SJCRH30 (cell line): ENCODE measurements at regions not wholly inside any gene's neighbourhood (a gene's known extent, or its start where the extent isn't known, plus 50 kb on each side); places are given as distances from the start of the nearest gene placed in this dataset.
A peak's percentile ranks its signal among the peaks of the same experiment; 100 is the strongest.

Source experiments
- DNase-seq, 2 experiments: peaks; one replicate each; pipeline ENCODE4 v3.0.0-alpha.2; 2015 to 2020
- H3K27ac ChIP-seq: fragments of 250-450 bp; sonication (Bioruptor Pico); 2 replicates; pipeline ENCODE4 v1.5.1; 2020; ENCODE audit warnings: mild to moderate bottlenecking, moderate library complexity
- H3K27me3 ChIP-seq: fragments of 250-450 bp; sonication (Bioruptor Pico); 2 replicates; pipeline ENCODE4 v1.5.1; 2020; ENCODE audit warnings: mild to moderate bottlenecking, moderate library complexity
- H3K36me3 ChIP-seq: fragments of 250-450 bp; sonication (Bioruptor Pico); 2 replicates; pipeline ENCODE4 v1.5.1; 2020; ENCODE audit warnings: mild to moderate bottlenecking, moderate library complexity
- H3K4me1 ChIP-seq: fragments of 250-450 bp; sonication (Bioruptor Pico); 2 replicates; pipeline ENCODE4 v1.5.1; 2020; ENCODE audit warnings: mild to moderate bottlenecking, moderate library complexity
- H3K4me3 ChIP-seq: fragments of 250-450 bp; sonication (Bioruptor Pico); 2 replicates; pipeline ENCODE4 v1.5.1; 2020; ENCODE audit warnings: mild to moderate bottlenecking, moderate library complexity
- H3K9me3 ChIP-seq: fragments of 250-450 bp; sonication (Bioruptor Pico); replicated peaks from 2 replicates; pipeline ENCODE4 v1.5.1; 2020; ENCODE audit warnings: mild to moderate bottlenecking, moderate library complexity

DNA sequence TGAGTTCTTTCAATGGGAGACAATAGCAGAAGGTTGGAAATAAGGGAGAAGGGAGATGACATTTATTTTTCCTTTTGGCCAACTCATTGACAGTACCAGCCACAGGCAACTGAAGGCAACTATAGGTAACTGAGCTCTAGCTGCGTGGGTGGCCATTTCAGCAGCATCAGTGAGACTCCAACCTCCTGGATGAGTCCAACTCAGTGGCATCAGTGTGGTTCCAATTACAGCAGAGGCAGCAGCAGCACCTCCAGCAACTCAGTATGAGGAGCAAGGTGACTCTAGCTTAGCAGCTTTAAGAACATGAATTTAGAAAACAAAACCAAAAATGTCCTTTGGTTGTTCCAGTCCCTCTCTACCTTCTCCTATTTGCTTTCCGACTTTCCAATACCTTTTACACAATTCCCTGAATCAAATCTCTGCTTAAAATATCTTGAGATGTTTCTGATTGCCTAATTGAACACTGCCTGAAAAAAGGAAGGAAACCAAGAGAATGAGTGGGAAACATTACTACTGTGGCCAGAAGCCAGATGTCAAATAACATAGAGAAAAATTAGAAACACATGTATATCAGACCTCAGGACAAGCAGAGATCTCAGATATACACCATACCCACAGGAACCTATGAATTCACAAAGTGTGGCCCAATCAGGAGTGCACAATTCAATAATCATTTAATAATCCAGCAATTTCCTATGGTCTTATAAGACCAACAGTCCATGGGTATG lies 166.5 kb upstream of the RORB start:
- no peaks in the 10 kb centered on the region for H3K4me1 ChIP-seq
- DNase-seq, result no peak
- H3K27ac ChIP-seq, result no peak overlapping the region
- no peaks in the 10 kb centered on the region for H3K27me3 ChIP-seq
- no peaks in the 10 kb centered on the region for H3K36me3 ChIP-seq
- no peak overlapping the region for H3K4me3 ChIP-seq
- H3K9me3 ChIP-seq, result no peaks in the 10 kb centered on the region

DNA sequence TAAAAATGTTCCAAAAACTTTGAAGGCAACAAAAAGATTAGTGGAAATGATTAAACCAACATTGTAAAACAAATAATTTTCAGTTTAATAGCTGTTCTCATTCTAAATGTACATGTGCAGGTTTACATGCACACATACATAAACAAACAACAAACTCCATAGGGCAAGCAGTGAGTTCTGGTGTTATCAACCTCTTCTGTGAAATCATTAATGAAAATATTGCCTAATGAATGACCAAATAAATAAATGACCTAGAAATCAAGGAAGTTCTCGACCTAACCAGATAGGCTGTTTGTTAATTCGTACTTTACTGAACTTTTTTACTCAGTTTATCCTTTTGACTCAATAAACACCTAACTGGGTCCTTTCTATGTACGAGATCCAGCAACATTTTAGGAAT lies 165.5 kb upstream of the RORB start:
- Histone ChIP-seq H3K4me3 (no peak overlapping the region), H3K27ac (no peak overlapping the region), H3K27me3 (no peaks in the 10 kb centered on the region), H3K9me3 (no peaks in the 10 kb centered on the region), H3K4me1 (no peaks in the 10 kb centered on the region), H3K36me3 (no peaks in the 10 kb centered on the region)
- DNase-seq, result no peak

DNA sequence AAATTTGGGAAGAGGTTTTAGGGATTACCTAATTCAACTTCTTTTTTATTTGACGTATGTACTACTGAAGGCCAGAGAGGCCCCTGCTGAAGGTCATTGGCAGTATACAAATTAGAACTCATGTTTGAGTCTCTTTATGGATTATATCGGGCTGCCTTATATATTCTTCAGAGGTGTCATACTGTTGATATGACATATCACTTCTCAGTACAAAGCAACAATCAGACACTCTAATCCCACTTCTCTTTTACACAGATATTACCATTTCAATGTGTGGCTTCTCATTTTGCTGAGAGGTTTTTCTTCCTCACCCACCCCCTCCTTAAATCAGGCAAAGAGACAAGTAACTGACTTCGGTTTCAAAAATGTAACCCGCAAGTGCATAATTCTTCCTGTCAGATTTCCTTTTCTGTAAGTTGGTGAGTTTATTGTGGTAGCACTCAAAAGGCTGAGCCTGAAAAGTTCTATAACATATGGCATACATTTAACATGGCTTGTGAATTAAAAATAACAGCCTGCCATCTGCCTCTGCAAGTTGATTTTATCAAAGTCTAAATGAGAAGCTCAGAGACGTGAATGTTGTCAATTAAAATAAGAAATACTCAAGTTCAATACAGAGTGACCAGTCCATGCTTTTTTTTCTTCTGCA lies 163.6 kb upstream of the RORB start:
- Histone ChIP-seq H3K36me3 (no peaks in the 10 kb centered on the region), H3K9me3 (no peaks in the 10 kb centered on the region), H3K27ac (no peak overlapping the region), H3K4me1 (no peaks in the 10 kb centered on the region), H3K27me3 (no peaks in the 10 kb centered on the region), H3K4me3 (no peak overlapping the region)
- DNase-seq, result no peak

DNA sequence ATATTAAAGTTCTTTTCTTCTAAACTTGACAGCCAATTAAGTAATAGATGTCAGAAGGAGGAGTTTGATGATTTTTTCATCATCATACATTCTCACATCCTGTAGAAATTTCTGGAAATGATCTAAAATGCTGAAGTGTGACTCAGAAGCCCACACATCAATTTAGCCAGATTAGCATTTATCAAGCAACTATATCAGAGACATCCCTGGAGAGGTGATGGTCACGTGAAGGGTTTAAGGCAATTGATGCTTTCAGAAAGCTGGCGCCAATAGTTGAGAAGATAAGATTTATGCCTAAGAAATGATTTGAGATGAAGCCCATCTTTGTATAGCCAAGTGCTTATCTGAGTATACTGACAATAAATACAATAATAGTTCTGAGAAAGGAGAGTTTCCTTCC lies 162.9 kb upstream of the RORB start:
- Histone ChIP-seq H3K36me3 (no peaks in the 10 kb centered on the region), H3K27ac (no peak overlapping the region), H3K4me1 (no peaks in the 10 kb centered on the region), H3K4me3 (no peak overlapping the region), H3K9me3 (no peaks in the 10 kb centered on the region), H3K27me3 (no peaks in the 10 kb centered on the region)
- DNase-seq, result no peak

DNA sequence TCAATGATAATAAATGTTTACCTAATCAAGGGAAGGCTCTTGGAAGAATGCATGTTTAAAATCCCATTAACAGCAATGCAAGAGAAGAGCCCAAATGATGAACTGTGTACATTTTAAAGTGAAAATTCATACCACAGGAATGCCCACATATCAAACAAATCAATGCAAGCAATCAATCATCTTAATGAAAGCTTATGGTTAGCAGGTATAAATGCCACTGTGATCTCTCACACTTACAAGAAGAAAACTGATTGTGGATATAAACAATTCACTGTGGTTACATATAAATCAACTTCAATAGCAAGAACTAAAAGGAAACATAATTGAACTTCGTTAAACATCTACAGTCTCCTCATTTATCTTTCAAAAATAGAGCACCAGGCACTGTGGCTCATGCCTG lies 161.0 kb upstream of the RORB start:
- no peaks in the 10 kb centered on the region for H3K36me3 ChIP-seq
- no peak overlapping the region for H3K4me3 ChIP-seq
- no peak overlapping the region for H3K27ac ChIP-seq
- H3K9me3 ChIP-seq, result no peaks in the 10 kb centered on the region
- H3K4me1 ChIP-seq, result no peaks in the 10 kb centered on the region
- DNase-seq, result no peak
- H3K27me3 ChIP-seq, result no peaks in the 10 kb centered on the region

DNA sequence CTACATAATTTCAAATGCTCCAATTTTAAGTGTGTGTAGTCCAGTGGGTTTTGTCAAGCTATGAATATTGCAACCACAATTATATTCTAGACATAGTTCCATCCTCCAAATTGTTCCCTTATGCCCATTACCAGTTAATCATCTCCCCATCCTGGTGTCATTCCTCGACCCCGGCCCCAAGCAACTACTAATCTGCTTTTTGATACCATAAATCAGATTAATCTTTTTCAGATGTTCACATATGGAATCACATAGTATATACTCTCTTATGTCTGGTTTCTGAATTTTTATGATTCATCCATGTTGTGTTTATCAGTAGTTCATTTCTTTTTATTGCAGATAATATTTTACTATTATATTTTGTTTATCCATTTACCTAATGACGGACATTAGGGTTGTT lies 148.4 kb upstream of the RORB start:
- Histone ChIP-seq H3K4me3 (no peak overlapping the region), H3K4me1 (no peaks in the 10 kb centered on the region), H3K27me3 (no peaks in the 10 kb centered on the region), H3K27ac (no peak overlapping the region), H3K36me3 (no peaks in the 10 kb centered on the region), H3K9me3 (no peaks in the 10 kb centered on the region)
- DNase-seq, result no peak

DNA sequence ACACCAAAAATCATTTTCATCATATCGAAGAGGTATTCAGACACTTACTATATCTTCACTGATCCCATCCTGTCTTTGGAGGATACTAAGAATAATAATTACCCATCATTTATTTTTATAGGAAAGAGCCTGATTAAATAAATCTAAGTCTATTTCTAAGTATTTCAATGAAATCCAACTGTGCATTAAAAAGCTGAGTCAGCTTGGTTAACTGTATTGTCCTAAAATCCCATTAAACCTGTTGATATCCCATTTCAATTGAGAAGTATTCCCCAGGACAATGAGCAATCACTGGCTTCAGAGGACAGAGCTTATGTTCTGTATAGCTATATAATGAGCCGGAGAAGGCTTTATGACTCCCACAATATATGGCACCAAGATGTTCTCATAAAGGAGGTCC lies 142.0 kb upstream of the RORB start:
- no peak overlapping the region for H3K4me3 ChIP-seq
- no peak for DNase-seq
- no peak overlapping the region for H3K27ac ChIP-seq
- no peaks in the 10 kb centered on the region for H3K4me1 ChIP-seq
- no peaks in the 10 kb centered on the region for H3K36me3 ChIP-seq
- peaks cover 8% of the 10 kb centered on the region; the same call in 1 of the 2 replicates for H3K27me3 ChIP-seq
- H3K9me3 ChIP-seq, result no peaks in the 10 kb centered on the region

DNA sequence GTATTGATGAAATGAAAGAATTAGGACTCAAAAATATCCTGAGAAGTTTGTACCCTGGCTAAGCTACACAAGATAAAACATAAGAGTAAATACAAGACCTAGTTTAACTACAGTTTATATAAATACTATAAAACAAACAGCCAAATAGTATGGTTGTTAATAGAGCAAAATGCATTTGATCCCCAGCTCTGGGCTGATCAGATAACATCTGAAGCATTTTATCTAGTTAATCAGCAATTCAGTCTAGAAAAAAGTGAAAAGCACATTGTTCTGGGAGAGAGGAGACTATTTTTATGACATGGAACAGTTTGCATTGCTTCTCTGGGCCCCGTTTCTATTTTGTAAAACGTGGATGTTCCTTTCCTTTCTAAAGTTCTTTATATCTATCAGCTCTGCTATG lies 139.6 kb upstream of the RORB start:
- no peak for DNase-seq
- Histone ChIP-seq H3K9me3 (no peaks in the 10 kb centered on the region), H3K36me3 (no peaks in the 10 kb centered on the region), H3K27ac (no peak overlapping the region), H3K4me3 (no peak overlapping the region), H3K4me1 (no peaks in the 10 kb centered on the region), H3K27me3 (peaks cover 8% of the 10 kb centered on the region; the same call in 1 of the 2 replicates)

DNA sequence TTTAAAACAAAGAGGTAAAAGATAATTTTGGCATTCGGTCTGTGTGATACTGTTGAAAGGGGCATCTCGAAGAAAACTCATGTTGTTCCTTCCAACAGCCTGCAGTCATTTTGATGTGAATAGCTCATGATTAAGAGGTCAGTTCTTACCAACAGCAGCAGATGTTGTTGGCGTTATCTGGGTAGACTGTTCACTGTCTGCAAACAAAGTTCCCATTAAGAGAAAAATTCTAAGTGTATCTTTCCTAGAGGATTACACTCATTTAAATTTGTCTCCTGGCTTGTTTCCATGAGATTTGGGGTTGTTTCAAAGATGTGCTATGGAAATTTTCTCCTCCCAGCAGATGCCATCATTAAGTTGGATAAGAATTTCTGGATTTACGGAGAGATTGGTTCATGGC lies 138.2 kb upstream of the RORB start:
- Histone ChIP-seq H3K4me1 (no peaks in the 10 kb centered on the region), H3K27ac (no peak overlapping the region), H3K36me3 (no peaks in the 10 kb centered on the region), H3K9me3 (no peaks in the 10 kb centered on the region), H3K27me3 (peaks cover 8% of the 10 kb centered on the region; the same call in 1 of the 2 replicates), H3K4me3 (no peak overlapping the region)
- no peak for DNase-seq

DNA sequence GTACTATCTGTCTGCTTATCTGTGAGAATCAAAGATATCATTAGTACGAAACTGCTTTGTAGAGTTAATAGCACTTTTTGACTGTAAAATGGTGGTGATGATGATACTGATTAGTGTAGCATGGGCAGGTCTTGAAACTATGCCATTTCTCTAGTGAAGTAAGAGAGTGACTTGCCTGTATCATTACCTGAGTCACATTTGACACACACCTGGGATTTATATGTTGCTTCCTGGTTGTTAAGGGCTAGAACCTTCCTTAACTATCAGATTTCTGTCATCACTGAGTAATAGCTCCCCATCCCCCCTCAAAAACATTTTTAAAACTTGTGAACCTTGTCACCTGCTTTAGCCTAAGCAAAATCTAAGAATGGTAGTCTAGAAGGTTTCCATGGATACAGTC lies 135.6 kb upstream of the RORB start:
- peaks cover 8% of the 10 kb centered on the region; the same call in 1 of the 2 replicates for H3K27me3 ChIP-seq
- DNase-seq, result no peak
- H3K9me3 ChIP-seq, result no peaks in the 10 kb centered on the region
- no peak overlapping the region for H3K27ac ChIP-seq
- no peaks in the 10 kb centered on the region for H3K36me3 ChIP-seq
- no peak overlapping the region for H3K4me3 ChIP-seq
- H3K4me1 ChIP-seq, result no peaks in the 10 kb centered on the region

DNA sequence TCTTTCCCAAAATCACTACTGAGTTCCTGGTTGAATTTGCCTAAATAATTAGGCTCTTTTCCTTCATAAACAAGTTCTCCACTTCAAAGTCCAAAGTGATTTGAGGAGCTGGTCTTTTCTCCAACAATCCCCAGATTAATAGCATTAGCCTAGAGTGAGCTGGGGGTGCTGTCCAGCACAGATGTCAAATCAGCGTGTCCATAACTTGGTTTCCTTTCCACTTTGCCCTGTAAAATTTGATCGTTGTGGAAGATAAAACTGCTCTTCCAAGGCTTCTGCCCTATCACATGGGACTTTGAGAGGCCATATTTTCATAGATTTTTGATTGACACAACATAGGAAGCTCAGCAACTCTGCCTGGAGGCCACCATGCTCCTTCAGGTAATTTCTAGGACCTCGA lies 134.7 kb upstream of the RORB start:
- H3K4me1 ChIP-seq, result no peaks in the 10 kb centered on the region
- no peaks in the 10 kb centered on the region for H3K36me3 ChIP-seq
- no peaks in the 10 kb centered on the region for H3K9me3 ChIP-seq
- H3K27ac ChIP-seq, result no peak overlapping the region
- no peak overlapping the region for H3K4me3 ChIP-seq
- DNase-seq, result no peak
- H3K27me3 ChIP-seq, result peaks cover 8% of the 10 kb centered on the region; the same call in 1 of the 2 replicates

DNA sequence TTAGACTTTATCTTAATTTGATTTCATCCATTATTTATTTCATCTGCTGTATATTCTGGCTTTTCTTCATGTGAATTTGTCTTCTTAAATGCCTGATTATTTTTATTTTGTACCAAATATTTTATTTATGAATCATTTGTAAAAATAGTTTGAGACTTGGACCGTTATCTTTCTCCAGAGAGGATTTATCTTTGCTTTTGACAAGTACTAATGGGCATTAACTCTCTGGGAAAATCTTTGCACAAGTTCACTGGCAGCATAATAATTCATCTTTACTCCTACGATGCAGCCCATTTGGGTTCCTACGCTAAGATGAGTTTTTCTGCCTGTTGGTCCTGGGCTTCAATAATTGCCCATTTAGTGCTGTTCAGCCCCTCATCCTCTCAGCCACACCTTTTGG lies 131.0 kb upstream of the RORB start:
- no peaks in the 10 kb centered on the region for H3K36me3 ChIP-seq
- no peak for DNase-seq
- H3K27ac ChIP-seq, result no peak overlapping the region
- H3K9me3 ChIP-seq, result no peaks in the 10 kb centered on the region
- no peak overlapping the region for H3K4me3 ChIP-seq
- no peaks in the 10 kb centered on the region for H3K4me1 ChIP-seq
- H3K27me3 ChIP-seq, result no peaks in the 10 kb centered on the region

DNA sequence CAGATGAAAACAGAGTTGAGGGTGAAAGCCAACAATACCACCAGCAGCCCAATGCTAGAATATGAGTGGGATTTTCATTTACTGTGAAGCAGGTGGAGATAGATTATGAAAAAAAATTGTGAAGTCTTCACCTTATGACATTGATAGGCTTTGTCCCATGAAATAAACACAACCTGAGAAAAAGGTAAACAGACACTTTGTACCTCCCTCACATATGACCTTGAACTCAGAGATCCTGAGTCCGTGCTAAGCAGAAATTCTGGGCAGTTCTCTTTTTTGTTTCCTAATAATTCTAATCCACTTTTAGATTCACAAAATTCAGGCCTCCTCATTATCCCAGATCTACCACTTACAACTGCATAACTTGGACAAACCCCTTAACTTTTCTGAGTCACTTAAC lies 127.3 kb upstream of the RORB start:
- H3K4me1 ChIP-seq, result no peaks in the 10 kb centered on the region
- DNase-seq, result no peak
- no peak overlapping the region for H3K27ac ChIP-seq
- H3K4me3 ChIP-seq, result no peak overlapping the region
- no peaks in the 10 kb centered on the region for H3K27me3 ChIP-seq
- no peaks in the 10 kb centered on the region for H3K9me3 ChIP-seq
- H3K36me3 ChIP-seq, result no peaks in the 10 kb centered on the region

DNA sequence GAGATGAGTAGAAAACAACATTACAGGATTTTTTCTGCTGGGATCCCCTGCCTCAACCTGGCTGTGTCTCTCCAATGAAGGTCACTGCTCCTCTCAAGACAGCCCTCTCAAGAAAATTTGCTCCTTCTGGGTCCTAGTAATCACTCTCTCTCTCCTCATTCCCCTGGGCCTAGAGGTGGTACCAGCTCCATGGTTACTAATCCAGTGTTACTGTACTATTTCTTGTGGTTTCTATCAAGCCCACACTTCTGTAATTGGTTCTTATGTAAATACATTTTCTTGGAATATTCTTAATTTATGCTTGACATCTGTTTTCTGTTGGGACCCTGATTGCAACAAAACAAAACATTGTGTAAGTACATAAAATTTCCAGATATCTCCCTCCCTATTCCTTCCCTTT lies 123.8 kb upstream of the RORB start:
- H3K36me3 ChIP-seq, result no peaks in the 10 kb centered on the region
- H3K4me3 ChIP-seq, result no peak overlapping the region
- no peak for DNase-seq
- H3K9me3 ChIP-seq, result no peaks in the 10 kb centered on the region
- no peaks in the 10 kb centered on the region for H3K27me3 ChIP-seq
- H3K27ac ChIP-seq, result no peak overlapping the region
- H3K4me1 ChIP-seq, result no peaks in the 10 kb centered on the region

DNA sequence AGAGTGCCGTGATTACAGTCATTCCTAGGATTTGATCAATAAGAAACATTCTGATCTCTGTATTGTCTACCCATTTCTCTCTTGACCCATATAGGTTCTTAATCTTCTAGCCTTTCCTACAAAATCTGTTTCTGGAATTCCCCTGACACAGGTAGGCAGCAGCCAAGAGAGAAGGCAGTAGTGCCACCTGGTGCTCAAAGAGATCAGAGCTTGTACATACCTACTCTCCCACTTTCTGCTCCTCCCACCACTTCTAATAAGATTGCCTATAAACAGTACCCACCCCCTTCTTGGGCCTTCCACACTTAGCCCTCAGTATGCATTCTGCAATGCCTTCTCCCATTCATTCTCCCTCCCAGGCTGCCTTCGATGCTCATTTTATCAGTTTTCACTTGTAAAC lies 117.4 kb upstream of the RORB start:
- peak; percentile 6 to 48 for DNase-seq
- H3K27me3 ChIP-seq, result 0 out of 2 replicates have a peak, but pooled peaks cover 5% of the 10 kb centered on the region
- no peaks in the 10 kb centered on the region for H3K36me3 ChIP-seq
- no peak overlapping the region for H3K4me3 ChIP-seq
- H3K9me3 ChIP-seq, result no peaks in the 10 kb centered on the region
- no peak overlapping the region for H3K27ac ChIP-seq
- no peaks in the 10 kb centered on the region for H3K4me1 ChIP-seq

DNA sequence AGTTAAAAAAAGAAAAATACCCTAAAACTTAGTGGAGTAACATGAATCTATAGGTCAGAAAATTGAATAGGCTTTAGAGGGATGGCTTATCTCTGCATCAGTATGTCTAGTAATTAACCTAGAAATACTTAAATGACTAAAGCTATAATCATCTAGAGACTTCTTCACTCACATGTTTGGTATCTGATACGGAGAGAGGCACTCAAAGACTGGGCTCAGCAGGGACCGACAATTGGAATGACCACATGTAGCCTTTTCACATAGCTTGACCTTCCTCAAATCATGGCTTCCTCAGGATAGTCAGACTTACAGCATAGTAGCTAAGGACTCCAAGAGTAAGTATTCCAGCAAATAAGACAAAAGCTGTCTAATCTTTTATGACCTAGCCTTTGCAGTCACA lies 105.3 kb upstream of the RORB start:
- no peaks in the 10 kb centered on the region for H3K36me3 ChIP-seq
- no peak overlapping the region for H3K27ac ChIP-seq
- no peak overlapping the region for H3K4me3 ChIP-seq
- no peak for DNase-seq
- H3K4me1 ChIP-seq, result no peaks in the 10 kb centered on the region
- H3K9me3 ChIP-seq, result no peaks in the 10 kb centered on the region
- H3K27me3 ChIP-seq, result no peaks in the 10 kb centered on the region; the same call in 1 of the 2 replicates
